ENCODE measurements at regions not wholly inside any gene's neighbourhood (a gene's known extent, or its start where the extent isn't known, plus 50 kb on each side); places are given as distances from the start of the nearest gene placed in this dataset.
"Not testable (repeated sequence)": the region's sequence is repeated elsewhere in the genome, so short reads cannot be mapped to it uniquely, and the experiment has no call there.

DNA sequence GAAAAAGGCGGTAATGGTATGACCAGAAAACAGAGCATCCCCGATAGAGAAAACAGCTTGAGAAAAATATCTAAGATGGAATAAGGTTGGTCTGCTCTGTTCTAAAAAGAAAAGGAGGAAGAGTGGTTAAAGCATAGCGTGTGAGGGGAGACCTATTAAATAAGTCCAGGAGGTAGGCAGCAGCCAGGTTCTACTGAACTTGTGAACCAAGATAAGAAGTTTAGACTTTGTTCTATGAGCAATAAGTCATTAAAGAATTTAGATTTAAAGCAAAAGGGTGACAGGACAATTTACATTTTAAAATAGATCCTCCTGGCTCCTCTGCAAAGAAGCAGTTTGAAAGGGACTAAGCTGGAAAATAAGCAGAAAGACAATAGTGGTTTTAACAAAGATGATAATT lies 81.3 kb upstream of the COX7C start:
- TF ChIP-seq, protein P1, sequence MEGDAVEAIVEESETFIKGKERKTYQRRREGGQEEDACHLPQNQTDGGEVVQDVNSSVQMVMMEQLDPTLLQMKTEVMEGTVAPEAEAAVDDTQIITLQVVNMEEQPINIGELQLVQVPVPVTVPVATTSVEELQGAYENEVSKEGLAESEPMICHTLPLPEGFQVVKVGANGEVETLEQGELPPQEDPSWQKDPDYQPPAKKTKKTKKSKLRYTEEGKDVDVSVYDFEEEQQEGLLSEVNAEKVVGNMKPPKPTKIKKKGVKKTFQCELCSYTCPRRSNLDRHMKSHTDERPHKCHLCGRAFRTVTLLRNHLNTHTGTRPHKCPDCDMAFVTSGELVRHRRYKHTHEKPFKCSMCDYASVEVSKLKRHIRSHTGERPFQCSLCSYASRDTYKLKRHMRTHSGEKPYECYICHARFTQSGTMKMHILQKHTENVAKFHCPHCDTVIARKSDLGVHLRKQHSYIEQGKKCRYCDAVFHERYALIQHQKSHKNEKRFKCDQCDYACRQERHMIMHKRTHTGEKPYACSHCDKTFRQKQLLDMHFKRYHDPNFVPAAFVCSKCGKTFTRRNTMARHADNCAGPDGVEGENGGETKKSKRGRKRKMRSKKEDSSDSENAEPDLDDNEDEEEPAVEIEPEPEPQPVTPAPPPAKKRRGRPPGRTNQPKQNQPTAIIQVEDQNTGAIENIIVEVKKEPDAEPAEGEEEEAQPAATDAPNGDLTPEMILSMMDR (IDR thresholded peaks at IDR 0.05; ENCODE audit: low read length, missing control alignments), result no peak
- DNase-seq (ENCODE audit: low read depth), result no peak
- no peak overlapping the region for H3K4me3 ChIP-seq (replicated peaks; ENCODE audit: low read depth, low read length)

DNA sequence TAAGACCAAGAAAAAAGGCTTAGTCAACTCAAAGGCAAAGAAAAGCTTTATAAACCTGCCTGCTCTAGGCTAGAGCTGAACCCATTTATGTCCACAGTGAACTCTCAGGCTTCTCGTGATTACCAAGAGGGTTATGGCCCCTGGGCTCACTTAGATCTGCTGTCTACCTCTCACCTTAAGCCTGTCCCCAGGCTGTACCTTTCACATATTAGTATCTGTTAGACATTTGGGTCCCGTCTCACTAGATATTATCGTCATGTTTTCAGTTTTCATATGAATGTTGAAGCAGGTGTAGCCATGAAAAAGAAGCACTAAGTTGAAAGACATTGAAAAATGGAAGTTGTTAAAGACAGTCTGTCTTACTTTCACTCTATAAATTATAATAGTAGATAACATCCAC lies 75.2 kb upstream of the COX7C start:
- TF ChIP-seq, protein P1 (IDR thresholded peaks at IDR 0.05; ENCODE audit: low read length, missing control alignments), result no peak
- no peak overlapping the region for H3K4me3 ChIP-seq (replicated peaks; ENCODE audit: low read depth, low read length)
- DNase-seq (ENCODE audit: low read depth), result no peak

DNA sequence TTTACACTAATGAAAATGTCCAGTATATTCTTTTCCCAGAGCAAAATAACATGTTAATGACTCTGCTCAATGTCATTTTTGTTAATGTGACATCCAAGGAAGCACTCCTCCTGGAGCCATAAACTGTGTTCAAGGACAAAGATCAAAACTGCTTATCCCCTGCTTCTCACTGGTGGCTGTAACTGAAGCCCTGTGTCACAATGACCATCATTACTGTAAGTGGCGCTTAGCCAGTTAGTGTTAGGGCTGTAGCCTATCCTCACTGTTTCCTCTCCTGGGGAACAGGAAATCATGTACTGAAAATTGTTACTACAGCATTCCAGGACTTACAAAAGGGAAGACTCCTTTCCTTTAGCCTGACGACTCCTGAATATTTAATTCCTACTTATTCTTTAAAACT lies 71.7 kb upstream of the COX7C start:
- TF ChIP-seq, protein P1 (IDR thresholded peaks at IDR 0.05; ENCODE audit: low read length, missing control alignments), result no peak
- no peak for DNase-seq (ENCODE audit: low read depth)
- H3K4me3 ChIP-seq (replicated peaks; ENCODE audit: low read depth, low read length), result no peak overlapping the region

DNA sequence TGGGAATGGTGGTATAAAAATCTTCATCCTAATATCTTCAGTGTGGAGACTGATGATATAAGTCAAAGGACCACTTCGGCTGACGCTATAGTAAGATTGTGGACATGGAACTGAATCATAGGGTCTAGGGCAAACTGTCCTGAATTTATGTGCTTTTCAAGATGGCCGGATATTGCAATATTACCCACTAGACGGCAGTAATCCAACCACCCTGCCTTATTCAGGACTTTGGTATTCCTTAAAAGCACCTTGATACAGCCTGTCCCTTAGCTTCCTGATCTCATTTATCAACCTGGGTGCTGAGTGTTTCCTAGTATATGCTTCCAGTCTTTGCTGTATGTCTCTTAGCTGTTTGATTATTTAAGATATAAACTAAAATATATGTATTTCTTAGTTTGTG lies 71.2 kb upstream of the COX7C start:
- H3K4me3 ChIP-seq (replicated peaks; ENCODE audit: low read depth, low read length), result no peak overlapping the region
- no peak for DNase-seq (ENCODE audit: low read depth)
- TF ChIP-seq, protein P1 (IDR thresholded peaks at IDR 0.05; ENCODE audit: low read length, missing control alignments), result no peak

DNA sequence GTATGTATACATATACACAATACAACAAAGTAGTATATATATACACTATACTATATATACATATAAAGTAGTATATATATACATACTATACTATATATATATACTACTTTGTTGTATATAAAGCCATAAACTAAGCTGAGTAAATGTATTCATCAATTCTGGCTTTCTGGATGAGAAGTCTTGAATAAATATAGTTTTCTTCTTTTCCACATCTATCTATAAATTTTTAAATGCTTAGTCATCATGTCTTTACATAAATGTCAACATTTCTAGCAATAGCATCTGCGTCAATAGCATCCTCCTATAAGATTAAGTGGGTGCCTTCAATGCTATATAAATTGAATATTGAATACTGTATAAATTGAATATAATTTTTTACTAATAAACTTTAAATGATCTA lies 63.1 kb upstream of the COX7C start:
- H3K4me3 ChIP-seq (replicated peaks; ENCODE audit: low read depth, low read length), result no peak overlapping the region
- TF ChIP-seq, protein P1 (IDR thresholded peaks at IDR 0.05; ENCODE audit: low read length, missing control alignments), result no peak
- no peak for DNase-seq (ENCODE audit: low read depth)

DNA sequence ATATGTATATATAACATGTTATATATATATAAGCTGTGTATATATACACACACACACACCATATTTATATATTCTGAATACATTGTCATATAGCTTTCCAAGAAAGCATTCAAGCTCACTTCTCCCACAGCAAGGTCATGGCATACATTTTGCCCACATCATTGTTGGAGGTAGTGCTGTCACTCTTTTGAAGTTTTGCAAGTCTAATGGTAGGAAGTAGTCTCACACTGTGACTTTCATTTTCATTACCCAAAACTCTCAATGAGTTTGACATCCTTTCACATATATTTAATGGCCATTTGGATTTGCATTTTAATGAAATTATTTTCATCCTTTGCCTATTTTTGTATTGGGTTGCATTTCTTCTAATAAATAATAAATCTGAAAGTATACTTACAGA lies 59.8 kb upstream of the COX7C start:
- no peak overlapping the region for H3K4me3 ChIP-seq (replicated peaks; ENCODE audit: low read depth, low read length)
- no peak for DNase-seq (ENCODE audit: low read depth)
- TF ChIP-seq, protein P1 (IDR thresholded peaks at IDR 0.05; ENCODE audit: low read length, missing control alignments), result no peak

DNA sequence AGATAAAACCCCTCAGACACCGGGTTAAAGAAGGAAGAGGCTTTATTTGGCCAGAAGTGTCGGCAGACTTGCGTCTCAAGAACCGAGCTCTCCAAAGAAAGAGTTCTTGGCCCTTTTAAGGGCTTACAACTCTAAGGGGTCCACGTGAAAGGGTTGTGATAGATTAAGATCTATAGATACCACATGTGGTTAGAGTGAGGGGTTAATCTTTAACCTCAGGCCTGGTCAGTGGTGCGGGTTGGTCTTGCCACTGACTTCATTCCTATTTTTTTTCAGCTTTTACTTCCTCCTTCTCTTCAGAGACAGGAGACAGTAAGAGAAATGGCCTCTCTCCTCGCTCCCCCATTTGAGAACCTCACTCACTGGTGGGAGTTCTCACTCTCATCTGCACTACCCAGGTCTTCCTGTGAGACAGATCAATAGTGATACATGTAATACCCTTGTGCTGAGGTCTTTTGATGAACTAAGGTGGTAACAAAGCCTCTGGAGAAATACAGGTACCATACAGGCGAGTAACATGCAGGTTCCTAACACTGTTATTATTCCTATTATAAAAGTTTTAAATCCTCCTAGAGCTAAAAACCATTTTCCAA lies 52.4 kb upstream of the COX7C start:
- TF ChIP-seq, protein P1 (IDR thresholded peaks at IDR 0.05; ENCODE audit: low read length, missing control alignments), result no peak
- no peak for DNase-seq (ENCODE audit: low read depth)
- no peak overlapping the region for H3K4me3 ChIP-seq (replicated peaks; ENCODE audit: low read depth, low read length)

DNA sequence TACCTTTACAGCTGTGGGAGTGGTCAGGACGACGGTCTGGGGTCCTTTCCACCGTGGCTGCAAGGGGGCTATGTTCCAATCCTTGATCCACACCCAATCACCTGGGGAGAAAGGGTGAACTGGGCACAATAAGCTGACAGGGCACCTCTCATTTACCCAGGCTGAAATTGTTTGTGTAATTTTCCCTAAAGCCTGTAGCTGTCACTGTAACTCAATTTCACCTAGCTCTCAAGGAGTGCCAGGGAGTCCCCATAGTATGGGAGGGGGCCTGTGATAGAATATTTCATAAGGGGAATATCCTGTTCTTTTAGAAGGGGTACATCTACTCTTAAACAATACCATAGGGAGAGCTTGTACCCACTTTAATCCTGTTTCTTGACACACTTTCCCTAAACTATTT lies 51.7 kb upstream of the COX7C start:
- DNase-seq (ENCODE audit: low read depth); H3K4me3 ChIP-seq (replicated peaks; ENCODE audit: low read depth, low read length): not testable (repeated sequence)
